ENCODE measurements at regions not wholly inside any gene's neighbourhood (a gene's known extent, or its start where the extent isn't known, plus 50 kb on each side); places are given as distances from the start of the nearest gene placed in this dataset.

GRCh38 chr20:39549733-39550132, 587.6 kb downstream of the DHX35 start:
- no TSS peak for BruUV-seq (replicated peaks)
- Histone ChIP-seq H3K79me2 (ENCODE audit: low read length) (no peaks in the 10 kb centered on the region), H4K20me1 (ENCODE audit: low read length) (no peaks in the 10 kb centered on the region), H3K9me3 (ENCODE audit: low read length) (peaks cover 29% of the 10 kb centered on the region; the same call in 1 of the 2 replicates), H3K9ac (ENCODE audit: low read length) (no peak overlapping the region), H3K27ac (ENCODE audit: low read length) (no peak overlapping the region), H3F3A (ENCODE audit: low read length, unreplicated experiment) (no peaks in the 10 kb centered on the region), H3K4me2 (ENCODE audit: low read length) (no peak overlapping the region), H3K4me1 (ENCODE audit: insufficient read depth, low read length) (no peaks in the 10 kb centered on the region), H3K4me3 (ENCODE audit: low read length) (no peak overlapping the region), H3K27me3 (ENCODE audit: low read length) (no peaks in the 10 kb centered on the region), H2AFZ (ENCODE audit: low read length) (no peak overlapping the region), H3K9me2 (replicated peaks; ENCODE audit: low read length) (no peaks in the 10 kb centered on the region), H3K36me3 (ENCODE audit: low read depth, low read length) (no peaks in the 10 kb centered on the region)
- ATAC-seq (no peak), DNase-seq (no peak)
- intact Hi-C loops (cut with micrococcal nuclease) = no loop called here
- CTCF ChIA-PET = no interaction called here
- POLR2A ChIA-PET (ENCODE audit: unreplicated experiment) = no interaction called here
- no peak for TF ChIP-seq CTCF (conservative IDR thresholded peaks at IDR 0.05; ENCODE audit: low read depth, low read length)
- TF ChIP-seq EZH2 (IDR thresholded peaks at IDR 0.05; ENCODE audit: low read length, unreplicated experiment) = no peak
- no peak for TF ChIP-seq EZH2phosphoT487 (IDR thresholded peaks at IDR 0.05; ENCODE audit: borderline replicate concordance, low read length)

GRCh38 chr20:39547546-39548408, 585.6 kb downstream of the DHX35 start:
- Histone ChIP-seq H3K27me3 (ENCODE audit: low read length) (no peaks in the 10 kb centered on the region), H3K36me3 (ENCODE audit: low read depth, low read length) (no peaks in the 10 kb centered on the region), H3K4me3 (ENCODE audit: low read length) (no peak overlapping the region), H3K9me2 (replicated peaks; ENCODE audit: low read length) (no peaks in the 10 kb centered on the region), H3F3A (ENCODE audit: low read length, unreplicated experiment) (no peaks in the 10 kb centered on the region), H3K4me2 (ENCODE audit: low read length) (no peak overlapping the region), H3K79me2 (ENCODE audit: low read length) (no peaks in the 10 kb centered on the region), H3K9ac (ENCODE audit: low read length) (no peak overlapping the region), H3K4me1 (ENCODE audit: insufficient read depth, low read length) (no peaks in the 10 kb centered on the region), H3K9me3 (ENCODE audit: low read length) (peaks cover 27% of the 10 kb centered on the region), H3K27ac (ENCODE audit: low read length) (no peak overlapping the region), H2AFZ (ENCODE audit: low read length) (no peak overlapping the region), H4K20me1 (ENCODE audit: low read length) (no peaks in the 10 kb centered on the region)
- ChIA-PET CTCF (no interaction called here), POLR2A (ENCODE audit: unreplicated experiment) (no interaction called here)
- no peak for TF ChIP-seq EZH2 (IDR thresholded peaks at IDR 0.05; ENCODE audit: low read length, unreplicated experiment)
- no peak for TF ChIP-seq EZH2phosphoT487 (IDR thresholded peaks at IDR 0.05; ENCODE audit: borderline replicate concordance, low read length)
- no peak for TF ChIP-seq CTCF (conservative IDR thresholded peaks at IDR 0.05; ENCODE audit: low read depth, low read length)
- no TSS peak for BruUV-seq (replicated peaks)
- DNase-seq (no peak), ATAC-seq (no peak)
- intact Hi-C loops (cut with micrococcal nuclease) = no loop called here

GRCh38 chr20:39541136-39541803, 579.1 kb downstream of the DHX35 start:
- Histone ChIP-seq H3K36me3 (ENCODE audit: low read depth, low read length) (no peaks in the 10 kb centered on the region), H3K27ac (ENCODE audit: low read length) (no peak overlapping the region), H3K9me3 (ENCODE audit: low read length) (peaks cover 34% of the 10 kb centered on the region), H3K4me3 (ENCODE audit: low read length) (no peak overlapping the region), H3F3A (ENCODE audit: low read length, unreplicated experiment) (no peaks in the 10 kb centered on the region), H3K27me3 (ENCODE audit: low read length) (no peaks in the 10 kb centered on the region), H3K9me2 (replicated peaks; ENCODE audit: low read length) (no peaks in the 10 kb centered on the region), H3K4me1 (ENCODE audit: insufficient read depth, low read length) (no peaks in the 10 kb centered on the region), H3K9ac (ENCODE audit: low read length) (no peak overlapping the region), H3K79me2 (ENCODE audit: low read length) (no peaks in the 10 kb centered on the region), H3K4me2 (ENCODE audit: low read length) (no peak overlapping the region), H2AFZ (ENCODE audit: low read length) (no peak overlapping the region), H4K20me1 (ENCODE audit: low read length) (no peaks in the 10 kb centered on the region)
- ChIA-PET CTCF (no interaction called here), POLR2A (ENCODE audit: unreplicated experiment) (no interaction called here)
- TF ChIP-seq EZH2phosphoT487 (IDR thresholded peaks at IDR 0.05; ENCODE audit: borderline replicate concordance, low read length) = no peak
- no peak for TF ChIP-seq CTCF (conservative IDR thresholded peaks at IDR 0.05; ENCODE audit: low read depth, low read length)
- TF ChIP-seq EZH2 (IDR thresholded peaks at IDR 0.05; ENCODE audit: low read length, unreplicated experiment) = no peak
- intact Hi-C loops (cut with micrococcal nuclease) = no loop called here
- DNase-seq (no peak), ATAC-seq (no peak)
- no TSS peak for BruUV-seq (replicated peaks)
